ENCODE measurements at regions not wholly inside any gene's neighbourhood (a gene's known extent, or its start where the extent isn't known, plus 50 kb on each side); places are given as distances from the start of the nearest gene placed in this dataset.

DNA sequence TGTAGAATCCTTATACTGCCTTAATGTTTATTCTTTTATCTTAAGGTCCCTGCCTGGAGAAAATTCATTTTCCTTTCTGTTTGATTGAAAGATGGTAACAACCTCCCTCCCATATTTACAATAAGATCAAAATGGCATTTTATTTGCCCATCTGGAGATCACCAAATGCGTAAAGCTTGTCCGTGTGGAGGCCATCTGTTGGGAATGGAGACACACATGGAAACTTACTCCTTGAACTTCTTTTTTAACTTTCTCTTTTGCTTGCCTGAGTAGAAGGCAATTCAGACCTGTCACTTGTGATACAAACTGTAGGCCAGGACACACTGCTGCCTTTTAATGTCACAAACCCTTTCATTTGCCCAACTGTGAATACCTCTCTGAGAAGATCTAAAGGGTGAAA is 144.8 kb upstream of the CEP162 start:
- no peak for DNase-seq (ENCODE audit: low spot score)
- no peaks in the 10 kb centered on the region for H3K27me3 ChIP-seq (ENCODE audit: control insufficient read depth in 4 of 4, insufficient read depth in 4 of 4, low read length in 3 of 4)
- no peak overlapping the region for H3K4me3 ChIP-seq (ENCODE audit: low read depth in 1 of 3, low read length in 3 of 3)
- no peaks in the 10 kb centered on the region for H3K9me3 ChIP-seq (ENCODE audit: control insufficient read depth in 4 of 4, low read length in 3 of 4)
- TF ChIP-seq, protein P1, sequence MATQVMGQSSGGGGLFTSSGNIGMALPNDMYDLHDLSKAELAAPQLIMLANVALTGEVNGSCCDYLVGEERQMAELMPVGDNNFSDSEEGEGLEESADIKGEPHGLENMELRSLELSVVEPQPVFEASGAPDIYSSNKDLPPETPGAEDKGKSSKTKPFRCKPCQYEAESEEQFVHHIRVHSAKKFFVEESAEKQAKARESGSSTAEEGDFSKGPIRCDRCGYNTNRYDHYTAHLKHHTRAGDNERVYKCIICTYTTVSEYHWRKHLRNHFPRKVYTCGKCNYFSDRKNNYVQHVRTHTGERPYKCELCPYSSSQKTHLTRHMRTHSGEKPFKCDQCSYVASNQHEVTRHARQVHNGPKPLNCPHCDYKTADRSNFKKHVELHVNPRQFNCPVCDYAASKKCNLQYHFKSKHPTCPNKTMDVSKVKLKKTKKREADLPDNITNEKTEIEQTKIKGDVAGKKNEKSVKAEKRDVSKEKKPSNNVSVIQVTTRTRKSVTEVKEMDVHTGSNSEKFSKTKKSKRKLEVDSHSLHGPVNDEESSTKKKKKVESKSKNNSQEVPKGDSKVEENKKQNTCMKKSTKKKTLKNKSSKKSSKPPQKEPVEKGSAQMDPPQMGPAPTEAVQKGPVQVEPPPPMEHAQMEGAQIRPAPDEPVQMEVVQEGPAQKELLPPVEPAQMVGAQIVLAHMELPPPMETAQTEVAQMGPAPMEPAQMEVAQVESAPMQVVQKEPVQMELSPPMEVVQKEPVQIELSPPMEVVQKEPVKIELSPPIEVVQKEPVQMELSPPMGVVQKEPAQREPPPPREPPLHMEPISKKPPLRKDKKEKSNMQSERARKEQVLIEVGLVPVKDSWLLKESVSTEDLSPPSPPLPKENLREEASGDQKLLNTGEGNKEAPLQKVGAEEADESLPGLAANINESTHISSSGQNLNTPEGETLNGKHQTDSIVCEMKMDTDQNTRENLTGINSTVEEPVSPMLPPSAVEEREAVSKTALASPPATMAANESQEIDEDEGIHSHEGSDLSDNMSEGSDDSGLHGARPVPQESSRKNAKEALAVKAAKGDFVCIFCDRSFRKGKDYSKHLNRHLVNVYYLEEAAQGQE (IDR thresholded peaks at IDR 0.05), result no peak
- TF ChIP-seq NR2F2 (IDR thresholded peaks at IDR 0.05) (no peak), YY1 (IDR thresholded peaks at IDR 0.05) (no peak), SP1 (IDR thresholded peaks at IDR 0.05) (no peak), GABPA (IDR thresholded peaks at IDR 0.05 in 1 of 2, conservative IDR thresholded peaks at IDR 0.05 in 1 of 2) (no peak), JUND (IDR thresholded peaks at IDR 0.05) (no peak), TAF1 (conservative IDR thresholded peaks at IDR 0.05) (no peak)
- TF ChIP-seq, protein P2, sequence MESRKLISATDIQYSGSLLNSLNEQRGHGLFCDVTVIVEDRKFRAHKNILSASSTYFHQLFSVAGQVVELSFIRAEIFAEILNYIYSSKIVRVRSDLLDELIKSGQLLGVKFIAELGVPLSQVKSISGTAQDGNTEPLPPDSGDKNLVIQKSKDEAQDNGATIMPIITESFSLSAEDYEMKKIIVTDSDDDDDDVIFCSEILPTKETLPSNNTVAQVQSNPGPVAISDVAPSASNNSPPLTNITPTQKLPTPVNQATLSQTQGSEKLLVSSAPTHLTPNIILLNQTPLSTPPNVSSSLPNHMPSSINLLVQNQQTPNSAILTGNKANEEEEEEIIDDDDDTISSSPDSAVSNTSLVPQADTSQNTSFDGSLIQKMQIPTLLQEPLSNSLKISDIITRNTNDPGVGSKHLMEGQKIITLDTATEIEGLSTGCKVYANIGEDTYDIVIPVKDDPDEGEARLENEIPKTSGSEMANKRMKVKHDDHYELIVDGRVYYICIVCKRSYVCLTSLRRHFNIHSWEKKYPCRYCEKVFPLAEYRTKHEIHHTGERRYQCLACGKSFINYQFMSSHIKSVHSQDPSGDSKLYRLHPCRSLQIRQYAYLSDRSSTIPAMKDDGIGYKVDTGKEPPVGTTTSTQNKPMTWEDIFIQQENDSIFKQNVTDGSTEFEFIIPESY (IDR thresholded peaks at IDR 0.05), result no peak
- TF ChIP-seq, protein P3, sequence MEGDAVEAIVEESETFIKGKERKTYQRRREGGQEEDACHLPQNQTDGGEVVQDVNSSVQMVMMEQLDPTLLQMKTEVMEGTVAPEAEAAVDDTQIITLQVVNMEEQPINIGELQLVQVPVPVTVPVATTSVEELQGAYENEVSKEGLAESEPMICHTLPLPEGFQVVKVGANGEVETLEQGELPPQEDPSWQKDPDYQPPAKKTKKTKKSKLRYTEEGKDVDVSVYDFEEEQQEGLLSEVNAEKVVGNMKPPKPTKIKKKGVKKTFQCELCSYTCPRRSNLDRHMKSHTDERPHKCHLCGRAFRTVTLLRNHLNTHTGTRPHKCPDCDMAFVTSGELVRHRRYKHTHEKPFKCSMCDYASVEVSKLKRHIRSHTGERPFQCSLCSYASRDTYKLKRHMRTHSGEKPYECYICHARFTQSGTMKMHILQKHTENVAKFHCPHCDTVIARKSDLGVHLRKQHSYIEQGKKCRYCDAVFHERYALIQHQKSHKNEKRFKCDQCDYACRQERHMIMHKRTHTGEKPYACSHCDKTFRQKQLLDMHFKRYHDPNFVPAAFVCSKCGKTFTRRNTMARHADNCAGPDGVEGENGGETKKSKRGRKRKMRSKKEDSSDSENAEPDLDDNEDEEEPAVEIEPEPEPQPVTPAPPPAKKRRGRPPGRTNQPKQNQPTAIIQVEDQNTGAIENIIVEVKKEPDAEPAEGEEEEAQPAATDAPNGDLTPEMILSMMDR (IDR thresholded peaks at IDR 0.05; ENCODE audit: low read depth, low read length, missing input control), result no peak
- no peaks in the 10 kb centered on the region for H3K36me3 ChIP-seq (ENCODE audit: control insufficient read depth in 4 of 4, insufficient read depth in 3 of 4, low read depth in 1 of 4, low read length in 3 of 4)
- H3K27ac ChIP-seq (ENCODE audit: low read depth in 1 of 2, low read length in 2 of 2), result no peak overlapping the region
- no peak overlapping the region for H3K9ac ChIP-seq (ENCODE audit: low read depth in 1 of 2, low read length in 2 of 2)
- WGBS, result 92% methylated on average over 2 of the region's 2 CpGs
- no peaks in the 10 kb centered on the region for H3K4me1 ChIP-seq (ENCODE audit: control insufficient read depth in 4 of 4, insufficient read depth in 4 of 4, low read length in 3 of 4)

DNA sequence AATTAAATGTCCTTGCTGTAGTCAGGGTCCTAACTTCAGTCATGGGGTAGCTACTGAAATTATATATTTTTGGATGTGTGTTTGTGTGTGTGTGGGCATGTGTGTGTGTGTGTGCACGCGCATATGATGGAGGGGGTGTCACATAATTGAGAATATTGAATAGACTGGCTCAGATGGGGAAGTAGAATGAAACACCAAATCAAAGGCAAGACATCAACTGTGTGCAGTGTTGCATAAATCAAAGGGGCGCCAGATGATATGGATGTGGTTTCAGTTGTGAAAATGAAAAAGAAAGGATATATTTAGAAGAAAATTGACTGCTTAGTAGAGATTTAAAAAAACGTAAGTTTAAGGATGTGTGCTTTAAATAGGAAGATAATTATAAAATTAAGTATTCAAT is 144.2 kb upstream of the CEP162 start:
- H3K27ac ChIP-seq (ENCODE audit: low read depth in 1 of 2, low read length in 2 of 2), result no peak overlapping the region
- no peak for DNase-seq (ENCODE audit: low spot score)
- no peak overlapping the region for H3K4me3 ChIP-seq (ENCODE audit: low read depth in 1 of 3, low read length in 3 of 3)
- no peak overlapping the region for H3K9ac ChIP-seq (ENCODE audit: low read depth in 1 of 2, low read length in 2 of 2)
- H3K9me3 ChIP-seq (ENCODE audit: control insufficient read depth in 4 of 4, low read length in 3 of 4), result no peaks in the 10 kb centered on the region
- H3K4me1 ChIP-seq (ENCODE audit: control insufficient read depth in 4 of 4, insufficient read depth in 4 of 4, low read length in 3 of 4), result no peaks in the 10 kb centered on the region
- no peak for TF ChIP-seq HNF4G (IDR thresholded peaks at IDR 0.05)
- no peak for TF ChIP-seq RXRA (IDR thresholded peaks at IDR 0.05)
- TF ChIP-seq, protein P4, sequence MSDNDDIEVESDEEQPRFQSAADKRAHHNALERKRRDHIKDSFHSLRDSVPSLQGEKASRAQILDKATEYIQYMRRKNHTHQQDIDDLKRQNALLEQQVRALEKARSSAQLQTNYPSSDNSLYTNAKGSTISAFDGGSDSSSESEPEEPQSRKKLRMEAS (IDR thresholded peaks at IDR 0.05), result no peak
- no peak for TF ChIP-seq HNF4A (conservative IDR thresholded peaks at IDR 0.05)
- TF ChIP-seq EGR1 (IDR thresholded peaks at IDR 0.05; ENCODE audit: low read depth in 2 of 2), result no peak
- TF ChIP-seq, protein P3 (IDR thresholded peaks at IDR 0.05; ENCODE audit: low read depth, low read length, missing input control), result no peak
- TF ChIP-seq, protein P2 (IDR thresholded peaks at IDR 0.05), result no peak
- TF ChIP-seq, protein P5, sequence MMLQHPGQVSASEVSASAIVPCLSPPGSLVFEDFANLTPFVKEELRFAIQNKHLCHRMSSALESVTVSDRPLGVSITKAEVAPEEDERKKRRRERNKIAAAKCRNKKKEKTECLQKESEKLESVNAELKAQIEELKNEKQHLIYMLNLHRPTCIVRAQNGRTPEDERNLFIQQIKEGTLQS (IDR thresholded peaks at IDR 0.05), result no peak
- TF ChIP-seq, protein P1 (IDR thresholded peaks at IDR 0.05), result no peak
- no peak for TF ChIP-seq TAF1 (conservative IDR thresholded peaks at IDR 0.05)
- H3K36me3 ChIP-seq (ENCODE audit: control insufficient read depth in 4 of 4, insufficient read depth in 3 of 4, low read depth in 1 of 4, low read length in 3 of 4), result no peaks in the 10 kb centered on the region
- WGBS, result 75% methylated on average over 4 of the region's 4 CpGs
- H3K27me3 ChIP-seq (ENCODE audit: control insufficient read depth in 4 of 4, insufficient read depth in 4 of 4, low read length in 3 of 4), result no peaks in the 10 kb centered on the region

Measured in liver (tissue), 8 donors.